ENCODE measurements at regions not wholly inside any gene's neighbourhood (a gene's known extent, or its start where the extent isn't known, plus 50 kb on each side); places are given as distances from the start of the nearest gene placed in this dataset.

- TF ChIP-seq CTCF (IDR thresholded peaks at IDR 0.05), result no peak
- ATAC-seq (ENCODE audit: low FRiP score) (no peak), DNase-seq (ENCODE audit: low spot score) (no peak)
Observed at GRCh38 chr7:25279705-25280104, 51.4 kb upstream of the NPVF start.

- DNase-seq (ENCODE audit: low spot score) (no peak), ATAC-seq (ENCODE audit: low FRiP score) (no peak)
- no peak for TF ChIP-seq CTCF (IDR thresholded peaks at IDR 0.05)
Observed at GRCh38 chr7:25280181-25280580, 51.9 kb upstream of the NPVF start.

- DNase-seq (ENCODE audit: low spot score), result no peak
- no peak for TF ChIP-seq CTCF (IDR thresholded peaks at IDR 0.05)
- no peak for ATAC-seq (ENCODE audit: low FRiP score)
Observed at GRCh38 chr7:25282194-25282593, 53.9 kb upstream of the NPVF start.

GRCh38 chr7:25286756-25287155, 58.5 kb upstream of the NPVF start:
- DNase-seq (ENCODE audit: low spot score), result no peak
- no peak for ATAC-seq (ENCODE audit: low FRiP score)
- no peak for TF ChIP-seq CTCF (IDR thresholded peaks at IDR 0.05)

GRCh38 chr7:25287291-25287690, 59.0 kb upstream of the NPVF start:
- DNase-seq (ENCODE audit: low spot score), result no peak
- TF ChIP-seq CTCF (IDR thresholded peaks at IDR 0.05), result no peak
- ATAC-seq (ENCODE audit: low FRiP score), result no peak

GRCh38 chr7:25288556-25289307, 60.4 kb upstream of the NPVF start:
- DNase-seq (ENCODE audit: low spot score) (no peak), ATAC-seq (ENCODE audit: low FRiP score) (peak; percentile 55)
- TF ChIP-seq CTCF (IDR thresholded peaks at IDR 0.05), result no peak

GRCh38 chr7:25289518-25289917, 61.2 kb upstream of the NPVF start:
- ATAC-seq (ENCODE audit: low FRiP score), result peak; percentile 22
- TF ChIP-seq CTCF (IDR thresholded peaks at IDR 0.05), result no peak
- no peak for DNase-seq (ENCODE audit: low spot score)
